NCI-H2171 (cell line): ENCODE measurements at regions not wholly inside any gene's neighbourhood (a gene's known extent, or its start where the extent isn't known, plus 50 kb on each side); places are given as distances from the start of the nearest gene placed in this dataset.

Source experiments
- DNase-seq: peaks from one replicate; lab custom pipeline; 2025; lab: John Stamatoyannopoulos, UW

GRCh38 chr5:165290535-165290934 is 1785.1 kb downstream of the MAT2B start:
- DNase-seq, result no peak

- DNase-seq, result no peak
These were observed 1791.1 kb downstream of the MAT2B start for GRCh38 chr5:165296401-165297130.

GRCh38 chr5:165304193-165304827 is 1798.9 kb downstream of the MAT2B start:
- DNase-seq, result no peak

- no peak for DNase-seq
These were observed 1800.2 kb downstream of the MAT2B start for GRCh38 chr5:165305596-165305995.

- no peak for DNase-seq
These were observed 1804.0 kb downstream of the MAT2B start for GRCh38 chr5:165309446-165309845.

- DNase-seq, result no peak
These were observed 1804.6 kb downstream of the MAT2B start for GRCh38 chr5:165310031-165310430.

- DNase-seq, result no peak
These were observed 1816.5 kb downstream of the MAT2B start for GRCh38 chr5:165321912-165322311.

- DNase-seq, result no peak
These were observed 1819.8 kb downstream of the MAT2B start for GRCh38 chr5:165325221-165325620.

GRCh38 chr5:165327631-165328030 is 1822.2 kb downstream of the MAT2B start:
- no peak for DNase-seq

- DNase-seq, result no peak
These were observed 1823.4 kb downstream of the MAT2B start for GRCh38 chr5:165328846-165329245.

- no peak for DNase-seq
These were observed 1828.2 kb downstream of the MAT2B start for GRCh38 chr5:165333623-165334022.

GRCh38 chr5:165334201-165334600 is 1828.8 kb downstream of the MAT2B start:
- no peak for DNase-seq

- no peak for DNase-seq
These were observed 1844.3 kb downstream of the MAT2B start for GRCh38 chr5:165349735-165350134.

- DNase-seq, result no peak
These were observed 1845.9 kb downstream of the MAT2B start for GRCh38 chr5:165351342-165351741.

- no peak for DNase-seq
These were observed 1854.9 kb downstream of the MAT2B start for GRCh38 chr5:165360366-165360765.

- no peak for DNase-seq
These were observed 1855.5 kb downstream of the MAT2B start for GRCh38 chr5:165360784-165361542.

- DNase-seq, result no peak
These were observed 1864.8 kb downstream of the MAT2B start for GRCh38 chr5:165370233-165370632.

- no peak for DNase-seq
These were observed 1865.4 kb downstream of the MAT2B start for GRCh38 chr5:165370794-165371193.

GRCh38 chr5:165375201-165375600 is 1869.8 kb downstream of the MAT2B start:
- no peak for DNase-seq

- DNase-seq, result no peak
These were observed 1888.4 kb downstream of the MAT2B start for GRCh38 chr5:165393839-165394238.

GRCh38 chr5:165397516-165397915 is 1892.1 kb downstream of the MAT2B start:
- no peak for DNase-seq

- no peak for DNase-seq
These were observed 1894.7 kb downstream of the MAT2B start for GRCh38 chr5:165400086-165400485.

GRCh38 chr5:165404917-165405316 is 1899.5 kb downstream of the MAT2B start:
- DNase-seq, result no peak
